ENCODE measurements at regions not wholly inside any gene's neighbourhood (a gene's known extent, or its start where the extent isn't known, plus 50 kb on each side); places are given as distances from the start of the nearest gene placed in this dataset.

GRCh38 chr9:18330401-18331309, 143.3 kb upstream of the ADAMTSL1 start:
- H3K27ac ChIP-seq (ENCODE audit: insufficient read depth, low read length) = no peak overlapping the region
- TF ChIP-seq EZH2 (IDR thresholded peaks at IDR 0.05; ENCODE audit: low read length, missing control alignments) = no peak
- no peak for TF ChIP-seq CTCF (conservative IDR thresholded peaks at IDR 0.05 in 1 of 2, IDR thresholded peaks at IDR 0.05 in 1 of 2; ENCODE audit: low read depth in 1 of 2, low read length in 2 of 2)
- H3K4me1 ChIP-seq (ENCODE audit: control insufficient read depth, extremely low read depth, insufficient read depth, low read length) = no peaks in the 10 kb centered on the region
- DNase-seq (ENCODE audit: low read depth in 2 of 2) = no peak
- H3K4me3 ChIP-seq (replicated peaks in 1 of 4; ENCODE audit: control extremely low read depth in 1 of 4, insufficient read depth in 1 of 4, low read depth in 3 of 4, low read length in 4 of 4) = no peak overlapping the region
- H3K79me2 ChIP-seq (ENCODE audit: control insufficient read depth, insufficient read depth, low read length) = no peaks in the 10 kb centered on the region
- no peaks in the 10 kb centered on the region for H3K36me3 ChIP-seq (ENCODE audit: control insufficient read depth, insufficient read depth, low read length)
- H3K4me2 ChIP-seq (ENCODE audit: extremely low read depth, insufficient read depth, low read length) = no peak overlapping the region
- H3K27me3 ChIP-seq (ENCODE audit: control insufficient read depth, insufficient read depth, low read length) = no peaks in the 10 kb centered on the region
- no peak overlapping the region for H3K9ac ChIP-seq (ENCODE audit: insufficient read depth, low read length)
- no peaks in the 10 kb centered on the region for H4K20me1 ChIP-seq (ENCODE audit: control insufficient read depth, extremely low read depth, insufficient read depth, low read length)
- H2AFZ ChIP-seq (ENCODE audit: low read length) = no peak overlapping the region
- no peaks in the 10 kb centered on the region for H3K9me3 ChIP-seq (ENCODE audit: control insufficient read depth, insufficient read depth, low read depth, low read length)

GRCh38 chr9:18331310-18331684, 142.7 kb upstream of the ADAMTSL1 start:
- no peaks in the 10 kb centered on the region for H3K27me3 ChIP-seq (ENCODE audit: control insufficient read depth, insufficient read depth, low read length)
- no peak overlapping the region for H3K27ac ChIP-seq (ENCODE audit: insufficient read depth, low read length)
- no peaks in the 10 kb centered on the region for H3K9me3 ChIP-seq (ENCODE audit: control insufficient read depth, insufficient read depth, low read depth, low read length)
- no peak overlapping the region for H3K9ac ChIP-seq (ENCODE audit: insufficient read depth, low read length)
- H3K4me3 ChIP-seq (replicated peaks in 1 of 4; ENCODE audit: control extremely low read depth in 1 of 4, insufficient read depth in 1 of 4, low read depth in 3 of 4, low read length in 4 of 4) = no peak overlapping the region
- H2AFZ ChIP-seq (ENCODE audit: low read length) = no peak overlapping the region
- H3K79me2 ChIP-seq (ENCODE audit: control insufficient read depth, insufficient read depth, low read length) = no peaks in the 10 kb centered on the region
- H3K4me1 ChIP-seq (ENCODE audit: control insufficient read depth, extremely low read depth, insufficient read depth, low read length) = no peaks in the 10 kb centered on the region
- H4K20me1 ChIP-seq (ENCODE audit: control insufficient read depth, extremely low read depth, insufficient read depth, low read length) = no peaks in the 10 kb centered on the region
- no peak for TF ChIP-seq CTCF (conservative IDR thresholded peaks at IDR 0.05 in 1 of 2, IDR thresholded peaks at IDR 0.05 in 1 of 2; ENCODE audit: low read depth in 1 of 2, low read length in 2 of 2)
- no peak for TF ChIP-seq EZH2 (IDR thresholded peaks at IDR 0.05; ENCODE audit: low read length, missing control alignments)
- DNase-seq (ENCODE audit: low read depth in 2 of 2) = no peak
- no peak overlapping the region for H3K4me2 ChIP-seq (ENCODE audit: extremely low read depth, insufficient read depth, low read length)
- H3K36me3 ChIP-seq (ENCODE audit: control insufficient read depth, insufficient read depth, low read length) = no peaks in the 10 kb centered on the region

GRCh38 chr9:18331808-18332209, 142.1 kb upstream of the ADAMTSL1 start:
- DNase-seq (ENCODE audit: low read depth in 2 of 2) = peak; percentile 54 to 71
- no peak overlapping the region for H3K9ac ChIP-seq (ENCODE audit: insufficient read depth, low read length)
- H3K79me2 ChIP-seq (ENCODE audit: control insufficient read depth, insufficient read depth, low read length) = no peaks in the 10 kb centered on the region
- H3K4me1 ChIP-seq (ENCODE audit: control insufficient read depth, extremely low read depth, insufficient read depth, low read length) = no peaks in the 10 kb centered on the region
- H3K9me3 ChIP-seq (ENCODE audit: control insufficient read depth, insufficient read depth, low read depth, low read length) = no peaks in the 10 kb centered on the region
- TF ChIP-seq CTCF (conservative IDR thresholded peaks at IDR 0.05 in 1 of 2, IDR thresholded peaks at IDR 0.05 in 1 of 2; ENCODE audit: low read depth in 1 of 2, low read length in 2 of 2) (no peak), EZH2 (IDR thresholded peaks at IDR 0.05; ENCODE audit: low read length, missing control alignments) (no peak)
- no peak overlapping the region for H3K4me2 ChIP-seq (ENCODE audit: extremely low read depth, insufficient read depth, low read length)
- H2AFZ ChIP-seq (ENCODE audit: low read length) = no peak overlapping the region
- H3K27me3 ChIP-seq (ENCODE audit: control insufficient read depth, insufficient read depth, low read length) = no peaks in the 10 kb centered on the region
- no peaks in the 10 kb centered on the region for H4K20me1 ChIP-seq (ENCODE audit: control insufficient read depth, extremely low read depth, insufficient read depth, low read length)
- H3K4me3 ChIP-seq (replicated peaks in 1 of 4; ENCODE audit: control extremely low read depth in 1 of 4, insufficient read depth in 1 of 4, low read depth in 3 of 4, low read length in 4 of 4) = no peak overlapping the region
- no peak overlapping the region for H3K27ac ChIP-seq (ENCODE audit: insufficient read depth, low read length)
- no peaks in the 10 kb centered on the region for H3K36me3 ChIP-seq (ENCODE audit: control insufficient read depth, insufficient read depth, low read length)
